ENCODE measurements at regions not wholly inside any gene's neighbourhood (a gene's known extent, or its start where the extent isn't known, plus 50 kb on each side); places are given as distances from the start of the nearest gene placed in this dataset.

DNA sequence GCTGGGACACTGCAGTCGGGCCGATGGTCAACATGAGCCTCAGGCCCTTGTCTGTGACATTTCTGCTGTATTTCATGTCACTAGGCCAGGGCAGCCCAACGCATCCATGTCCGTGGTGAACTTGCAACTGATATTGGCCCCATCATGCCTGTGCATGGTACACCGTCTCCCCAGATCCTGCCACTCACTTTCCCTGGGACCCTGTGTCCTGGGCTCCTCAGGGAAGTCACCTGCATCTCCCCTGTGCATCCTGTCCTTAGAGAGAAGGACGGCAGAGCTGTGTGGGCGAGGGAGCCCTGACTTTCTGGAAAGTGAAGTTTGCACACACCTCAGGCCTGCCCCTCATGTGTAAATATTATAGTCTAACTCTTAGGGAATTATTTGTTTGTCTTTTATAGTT lies 123.3 kb downstream of the ACKR3 start:
- DNase-seq = no peak

DNA sequence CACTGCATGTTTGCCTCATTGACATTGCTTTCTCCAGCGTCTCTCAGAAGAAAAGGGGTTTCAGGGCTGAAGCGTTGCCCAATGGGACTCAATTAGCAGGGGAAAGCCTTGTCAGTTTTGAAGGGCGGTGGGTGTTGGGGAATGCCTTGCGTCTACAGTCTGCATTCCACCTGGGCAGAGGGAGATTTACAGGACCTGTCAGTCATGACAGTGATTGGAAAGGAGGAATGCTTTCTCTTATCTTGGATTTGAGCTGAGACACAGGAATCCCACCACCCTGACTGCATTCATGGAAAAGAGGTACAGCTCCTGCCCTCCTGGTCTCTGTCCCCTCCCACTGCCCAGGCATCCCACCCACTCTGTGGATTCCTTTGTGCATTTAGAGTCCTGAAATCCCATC lies 123.9 kb downstream of the ACKR3 start:
- DNase-seq = no peak

DNA sequence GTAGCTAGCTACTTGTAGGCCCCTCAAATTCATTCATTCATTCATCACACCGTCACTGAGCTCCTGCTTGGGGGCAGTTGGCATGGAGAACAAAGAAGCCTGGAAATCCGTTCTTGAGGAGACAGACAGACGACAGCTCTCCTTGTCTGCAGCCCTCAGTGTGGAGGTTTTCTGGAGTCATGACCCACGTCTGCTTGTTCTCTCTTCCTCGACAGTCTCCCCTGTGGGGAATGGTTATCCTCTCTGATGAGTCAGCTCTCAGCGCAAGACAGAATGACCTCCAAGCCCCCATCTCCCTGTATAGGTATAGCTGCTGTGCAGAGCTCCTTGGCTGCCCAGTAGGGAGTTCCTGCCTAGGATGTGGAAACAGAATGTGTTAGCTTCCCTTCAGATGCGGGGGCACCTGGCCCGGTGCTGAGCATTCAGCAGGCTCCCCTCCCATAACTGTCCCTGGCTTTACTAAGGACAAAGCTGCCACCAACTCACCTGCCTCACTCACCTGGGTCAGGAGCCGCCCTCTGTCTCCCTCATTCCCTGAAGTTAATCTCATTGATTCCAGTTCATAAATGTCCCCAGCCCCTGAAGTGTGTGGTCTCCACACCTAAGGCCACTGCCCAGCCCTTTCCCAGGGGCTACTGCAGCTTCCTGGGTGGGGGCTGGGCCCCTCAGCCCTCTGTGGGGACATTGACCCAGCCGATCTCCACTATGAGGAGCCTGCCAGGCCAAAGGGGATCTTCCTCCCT lies 124.7 kb downstream of the ACKR3 start:
- DNase-seq = no peak

DNA sequence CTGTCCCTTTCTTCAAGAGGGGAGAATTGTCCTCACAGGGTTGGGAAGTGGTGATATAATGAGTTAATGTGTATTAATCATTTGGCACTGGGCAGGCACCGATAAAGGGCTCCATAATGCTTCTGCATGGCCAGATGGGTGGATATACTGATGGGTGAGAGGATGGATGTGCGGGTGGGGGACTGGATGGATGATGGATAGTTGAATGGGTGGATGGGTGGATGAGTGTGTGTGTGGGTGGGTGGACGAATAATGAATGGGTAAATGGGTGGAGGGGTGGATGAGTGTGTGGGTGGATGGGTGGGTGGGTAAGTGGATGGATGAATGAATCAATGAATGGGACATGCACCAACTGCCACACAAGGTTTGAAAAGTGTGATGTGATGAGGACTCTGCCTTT lies 127.2 kb downstream of the ACKR3 start:
- no peak for DNase-seq

DNA sequence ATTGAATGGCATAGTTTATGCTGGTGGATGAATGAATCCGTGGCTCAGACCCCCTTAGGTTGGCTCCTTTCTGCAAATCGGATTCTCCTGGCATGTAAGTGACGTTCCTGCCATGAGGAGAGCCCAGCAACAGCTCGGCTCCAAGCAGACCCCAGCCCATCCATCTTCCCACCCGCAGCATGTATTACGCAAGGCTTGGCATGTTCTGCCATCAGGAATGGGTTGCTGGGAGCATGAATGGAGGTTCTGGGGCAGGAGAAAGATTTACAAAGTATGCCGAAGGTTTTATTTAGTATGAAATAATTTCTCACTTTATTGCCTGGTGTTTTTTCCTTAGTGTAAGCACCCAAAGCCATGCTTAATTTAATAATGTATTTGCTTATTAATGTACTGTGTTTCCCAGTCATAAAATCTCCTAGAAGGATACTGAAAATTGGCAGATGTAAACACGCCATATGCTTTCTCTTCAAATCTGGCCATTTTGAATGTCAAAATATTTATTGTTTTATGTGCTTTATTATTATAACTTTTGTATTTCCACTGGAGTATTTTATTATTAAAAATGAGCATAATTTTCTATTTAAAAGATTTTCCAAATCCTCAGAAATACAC lies 128.5 kb downstream of the ACKR3 start:
- DNase-seq = no peak

DNA sequence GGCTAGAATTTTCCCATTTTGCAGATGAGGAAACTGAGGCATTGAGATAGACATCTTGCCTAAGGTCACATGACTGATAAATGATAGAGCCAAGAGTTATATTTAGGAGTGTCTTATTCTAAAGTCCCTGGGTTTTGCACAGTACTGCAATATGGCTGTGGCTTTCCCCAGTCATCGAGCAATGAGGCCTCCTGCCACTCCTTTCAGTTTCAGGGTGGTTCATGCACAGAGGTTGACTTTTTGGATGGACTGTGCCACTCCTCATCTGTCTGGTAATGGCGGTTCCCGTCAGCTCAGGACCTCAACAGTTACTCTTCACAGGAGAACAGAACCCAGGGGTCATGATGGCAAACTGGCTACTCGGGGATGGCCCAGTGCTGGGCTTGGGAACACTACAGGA lies 131.1 kb downstream of the ACKR3 start:
- DNase-seq = no peak

DNA sequence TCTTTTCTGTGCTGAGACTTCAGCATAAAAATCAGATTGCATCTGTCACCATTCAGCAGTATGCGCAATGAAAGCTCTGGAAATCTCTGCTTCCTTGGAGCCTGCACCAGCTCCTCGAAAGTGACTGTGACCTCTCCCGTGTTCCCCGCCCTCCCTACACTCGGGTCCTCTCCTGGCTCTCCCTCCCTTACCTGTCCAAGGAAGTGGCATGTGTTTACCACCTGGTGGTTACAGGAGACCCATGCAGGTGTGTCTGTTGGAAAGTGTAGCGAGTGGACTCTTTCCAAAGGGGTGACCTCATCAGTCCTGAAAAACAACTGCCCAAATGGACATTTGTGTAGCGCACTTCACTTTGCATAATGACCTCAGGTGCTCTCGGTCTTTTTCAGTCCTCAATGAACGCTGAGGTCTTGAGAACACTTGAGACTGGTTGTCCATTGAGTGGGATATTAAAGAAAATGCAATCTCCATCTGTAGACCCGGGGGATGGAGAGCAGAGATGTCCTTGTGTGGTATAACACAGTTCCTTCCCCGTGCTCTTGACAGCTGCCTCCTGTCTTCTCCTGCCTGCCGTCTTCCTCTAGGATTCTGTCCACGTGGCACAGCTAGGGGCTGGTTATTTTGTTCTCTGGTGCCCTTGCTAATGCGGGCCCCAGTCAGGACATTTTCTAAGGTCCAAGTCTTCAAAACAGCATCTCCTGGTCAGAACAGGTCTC lies 133.2 kb downstream of the ACKR3 start:
- no peak for DNase-seq

DNA sequence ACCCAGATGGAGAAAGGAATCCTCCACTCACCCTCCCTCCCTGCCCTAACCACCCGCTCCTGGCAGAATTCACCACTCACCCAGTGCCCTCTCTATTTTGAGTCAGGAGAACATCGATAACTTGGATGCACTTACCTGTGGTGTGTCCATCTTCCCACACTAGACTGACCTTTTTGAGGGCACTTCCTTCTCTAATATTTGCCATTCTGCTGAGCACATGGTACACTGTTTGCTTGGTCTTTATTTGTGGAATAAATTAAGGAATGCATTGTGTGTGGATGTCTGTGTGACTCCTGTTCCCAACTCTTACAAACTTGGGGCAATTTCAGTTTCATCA lies 133.7 kb downstream of the ACKR3 start:
- no peak for DNase-seq

DNA sequence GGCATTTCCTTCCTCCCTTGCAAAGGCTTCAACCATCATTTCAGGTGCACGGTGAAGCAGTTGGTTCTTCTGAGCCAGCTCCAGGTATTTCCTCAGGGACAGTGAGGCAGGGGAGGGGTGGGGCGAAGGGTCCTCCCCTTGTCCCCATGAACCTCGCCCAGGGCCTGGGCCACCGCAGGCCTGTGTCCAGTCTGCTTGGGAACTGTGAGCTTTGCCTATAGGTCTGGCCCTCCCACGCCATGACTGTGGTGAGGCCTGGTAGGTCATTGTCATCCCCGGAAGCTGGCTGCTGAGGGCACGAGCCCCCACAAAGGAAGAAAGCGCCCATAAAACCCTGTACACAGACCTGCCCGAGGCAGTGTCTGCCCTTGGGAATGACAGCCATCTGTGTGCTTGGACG lies 134.3 kb downstream of the ACKR3 start:
- no peak for DNase-seq

DNA sequence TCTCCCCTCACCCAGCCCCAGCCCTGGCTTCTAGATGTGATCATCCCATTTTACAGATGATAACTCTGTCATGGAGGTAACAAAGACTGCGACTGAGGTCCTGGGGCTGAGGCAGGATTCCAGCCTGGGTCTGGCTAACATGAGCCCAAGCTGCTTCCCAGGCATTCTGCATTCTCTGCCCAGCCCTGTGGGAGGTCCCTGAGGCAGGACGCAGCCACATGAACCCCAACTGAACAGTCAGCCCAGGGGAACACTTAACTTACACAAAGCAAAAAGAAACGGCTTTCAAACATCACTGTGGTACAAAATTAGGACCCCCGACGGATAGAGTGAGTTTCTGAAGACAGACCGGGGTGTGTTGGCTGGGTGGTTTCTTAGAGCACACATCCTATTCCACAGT lies 135.3 kb downstream of the ACKR3 start:
- DNase-seq = no peak

DNA sequence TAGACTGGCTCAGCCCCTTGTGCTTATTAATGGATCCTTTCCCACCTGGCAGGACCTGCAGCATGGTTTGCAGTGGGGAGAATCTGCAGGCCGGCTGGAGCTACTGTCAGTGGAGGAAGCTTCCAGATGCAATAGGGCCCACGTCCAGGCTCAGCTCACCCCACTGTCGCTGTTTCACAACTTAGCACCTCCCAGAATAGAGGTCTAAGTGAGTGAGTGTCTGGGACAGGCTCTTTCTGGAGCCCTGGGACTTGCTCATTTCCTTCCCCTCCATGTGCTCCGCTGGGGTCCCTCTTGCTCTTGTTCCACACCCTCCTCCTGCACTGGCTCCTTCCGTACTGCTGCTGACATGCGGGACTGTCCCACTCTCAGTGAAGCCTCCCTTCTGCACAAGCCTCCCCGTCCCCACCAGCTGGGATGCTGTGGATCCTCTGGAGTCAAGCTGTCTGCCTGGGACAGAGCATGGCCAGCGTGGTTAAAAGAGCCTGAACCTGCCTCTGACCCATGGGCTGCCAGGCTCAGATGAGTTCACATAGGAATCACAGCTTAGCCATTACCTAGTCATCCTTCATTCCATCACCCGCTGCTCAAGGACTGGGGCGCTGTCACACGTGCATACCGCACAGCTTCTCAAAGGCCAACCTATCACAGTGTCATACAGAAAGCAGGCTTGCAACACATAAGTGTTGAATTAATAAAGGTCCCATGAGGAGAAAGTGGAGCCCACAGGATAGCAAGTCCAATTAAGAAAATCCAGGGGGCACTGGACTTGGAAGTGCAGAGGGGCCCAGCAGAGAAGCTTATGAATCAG lies 135.9 kb downstream of the ACKR3 start:
- DNase-seq = no peak

DNA sequence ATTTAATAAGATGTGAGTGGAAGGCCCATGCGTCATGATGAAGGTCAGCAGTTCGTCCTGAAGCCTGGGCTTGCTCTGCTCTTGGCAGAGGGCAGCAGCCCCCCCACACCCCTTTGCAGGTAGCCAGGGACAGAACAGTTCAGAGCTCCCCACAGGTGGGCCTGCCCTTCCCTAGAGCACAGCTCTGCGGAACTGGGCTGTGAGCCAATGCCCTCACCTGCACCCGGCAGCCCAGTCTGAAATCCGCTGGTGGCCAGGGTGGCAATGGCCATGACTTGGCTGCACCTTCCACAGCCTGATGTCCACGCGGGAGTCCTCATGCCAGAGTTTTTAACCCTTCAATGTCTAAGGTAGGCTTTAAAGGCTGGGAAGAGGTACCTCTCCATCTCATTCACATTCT lies 136.7 kb downstream of the ACKR3 start:
- no peak for DNase-seq

DNA sequence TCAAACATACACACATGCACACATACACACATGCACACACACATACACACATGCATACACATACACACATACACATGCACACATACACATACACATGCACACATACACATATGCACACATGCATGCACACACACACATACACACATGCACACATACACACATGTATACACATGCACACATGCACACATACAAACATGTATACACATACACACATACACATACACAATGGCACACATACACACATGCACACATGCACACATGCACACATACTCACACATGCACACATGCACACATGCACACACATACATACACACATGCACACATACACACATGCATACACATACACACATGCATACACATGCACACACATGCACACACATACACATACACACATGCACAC lies 137.2 kb downstream of the ACKR3 start:
- no peak for DNase-seq

DNA sequence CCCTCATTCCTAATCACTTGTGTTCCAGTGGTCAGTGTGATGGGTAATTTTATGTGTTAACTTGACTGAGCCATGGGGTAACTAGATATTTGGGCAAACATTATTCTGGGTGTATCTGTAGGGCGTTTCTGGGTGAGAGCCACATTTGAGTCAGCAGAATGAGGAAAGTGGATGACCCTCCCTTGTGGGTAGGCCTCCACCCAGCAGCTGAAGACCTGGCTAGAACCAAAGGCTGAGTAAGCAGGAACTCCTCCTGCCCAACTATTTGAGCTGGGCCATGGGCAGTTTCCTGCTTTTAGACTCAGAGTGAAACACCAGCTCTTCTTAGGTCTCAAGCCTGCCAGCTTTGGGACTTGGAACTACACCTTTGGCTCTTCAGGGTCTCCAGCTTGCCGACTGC lies 141.8 kb downstream of the ACKR3 start:
- DNase-seq = no peak

DNA sequence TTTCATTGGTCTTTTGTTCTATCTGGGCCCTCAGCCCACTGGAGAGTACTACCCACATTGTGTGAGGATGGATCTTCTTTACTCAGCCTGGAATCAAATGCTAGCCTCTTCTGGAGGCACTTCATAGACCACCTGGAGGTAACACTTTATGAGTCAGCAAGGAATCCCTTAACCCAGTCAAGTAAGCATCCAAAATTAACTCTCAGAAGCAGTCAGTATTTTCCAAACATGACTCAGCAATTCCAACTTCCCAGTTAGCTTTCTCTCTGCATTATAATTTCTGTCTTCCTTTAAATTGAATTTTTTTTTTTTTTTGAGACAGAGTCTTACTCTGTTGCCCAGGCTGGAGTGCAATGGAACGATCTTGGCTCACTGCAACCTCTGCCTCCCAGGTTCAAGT lies 142.7 kb downstream of the ACKR3 start:
- DNase-seq = peak; percentile 76

DNA sequence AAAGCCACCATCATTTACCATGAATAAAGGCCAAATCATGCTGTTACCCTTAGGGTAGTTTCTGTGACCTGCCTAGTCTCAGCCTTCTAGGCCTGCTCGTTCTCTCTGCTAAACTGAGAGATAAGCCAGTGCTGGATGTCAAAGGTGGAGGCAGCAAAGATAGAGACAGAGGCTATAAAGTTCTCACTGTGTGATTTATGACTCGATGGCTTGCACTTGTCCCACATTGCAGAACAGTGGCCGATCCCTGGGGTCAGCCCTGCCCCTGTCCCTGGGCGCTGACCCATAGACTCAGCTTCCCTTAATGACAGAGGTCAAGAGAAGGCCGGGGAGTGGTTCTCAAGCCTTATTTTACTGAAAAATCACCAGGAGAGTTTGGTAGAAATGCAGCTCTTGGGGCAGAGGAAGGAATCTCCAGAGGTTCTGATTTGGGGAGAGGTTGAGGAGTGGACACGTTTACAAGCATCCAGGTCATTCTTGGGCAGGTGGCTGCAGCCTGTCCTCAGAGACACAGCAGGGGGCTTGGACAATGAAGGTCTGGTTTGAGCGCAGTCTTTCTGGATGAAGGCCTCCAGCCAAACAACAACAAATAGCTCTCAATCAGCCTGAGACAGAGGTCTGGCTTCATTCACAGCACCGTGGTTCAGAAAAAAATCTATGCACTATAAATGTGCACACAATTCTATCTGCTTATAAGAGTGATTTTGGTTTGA lies 143.5 kb downstream of the ACKR3 start:
- DNase-seq = no peak

DNA sequence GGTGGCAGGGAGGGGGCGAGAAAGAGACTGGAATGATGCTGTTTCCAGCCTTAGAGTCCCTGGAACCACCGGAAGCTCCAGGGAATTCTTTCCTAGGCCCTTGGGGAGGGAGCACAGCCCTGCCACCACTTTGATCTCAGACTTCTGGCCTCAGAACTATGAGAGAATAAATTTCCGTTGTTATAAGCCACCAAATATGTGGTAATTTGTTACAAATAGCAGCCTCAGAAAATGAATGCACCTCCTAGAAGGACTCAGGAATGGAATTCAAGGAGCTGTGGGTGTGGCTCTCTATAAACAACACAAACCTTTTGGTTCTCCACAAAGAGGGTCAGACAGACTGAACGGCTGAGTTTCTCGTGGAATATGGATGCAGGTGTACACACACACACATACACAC lies 144.5 kb downstream of the ACKR3 start:
- DNase-seq = peak; percentile 45

DNA sequence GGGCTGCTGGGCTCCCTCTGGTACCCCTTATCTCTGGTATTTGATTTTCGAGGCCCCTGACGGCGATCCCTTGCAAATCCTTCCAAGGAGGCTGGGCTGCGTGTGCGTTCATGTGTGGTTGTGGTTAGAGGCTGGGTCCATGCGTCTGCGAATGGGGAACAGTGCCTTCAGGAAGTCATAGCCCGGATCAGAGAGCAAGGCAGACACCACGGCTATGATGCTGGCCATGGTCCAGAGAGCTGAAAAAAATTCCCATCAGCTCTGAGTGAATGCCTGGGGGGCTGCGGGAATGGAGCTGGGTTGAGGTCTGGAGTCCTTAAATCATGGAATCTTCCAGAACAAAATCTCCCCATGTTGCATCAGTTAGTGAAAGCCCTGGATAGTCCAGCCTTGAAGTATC lies 145.5 kb downstream of the ACKR3 start:
- DNase-seq = peak; percentile 50

DNA sequence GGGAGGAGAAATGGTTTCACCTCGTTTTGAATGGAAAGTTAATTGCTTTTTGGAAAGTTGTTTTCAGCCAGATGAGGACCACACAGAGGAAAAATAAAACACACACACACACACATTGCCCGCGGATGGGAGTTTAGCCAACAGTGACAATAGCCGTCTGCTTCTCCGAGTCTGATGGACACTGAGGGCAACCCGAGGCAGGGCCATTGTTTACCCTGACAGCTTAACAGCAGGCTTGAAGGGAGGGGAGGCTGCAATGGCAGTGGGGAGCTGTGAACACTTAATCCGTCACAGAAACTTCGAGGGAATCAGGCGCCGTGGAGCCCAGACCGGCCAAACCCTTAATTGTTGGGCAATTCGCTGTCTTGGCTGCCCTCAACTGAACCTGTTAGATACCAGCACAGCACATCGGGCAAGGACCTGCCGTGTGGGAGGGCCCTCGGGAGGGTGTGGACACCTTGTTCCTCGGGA lies 145.9 kb downstream of the ACKR3 start:
- no peak for DNase-seq

DNA sequence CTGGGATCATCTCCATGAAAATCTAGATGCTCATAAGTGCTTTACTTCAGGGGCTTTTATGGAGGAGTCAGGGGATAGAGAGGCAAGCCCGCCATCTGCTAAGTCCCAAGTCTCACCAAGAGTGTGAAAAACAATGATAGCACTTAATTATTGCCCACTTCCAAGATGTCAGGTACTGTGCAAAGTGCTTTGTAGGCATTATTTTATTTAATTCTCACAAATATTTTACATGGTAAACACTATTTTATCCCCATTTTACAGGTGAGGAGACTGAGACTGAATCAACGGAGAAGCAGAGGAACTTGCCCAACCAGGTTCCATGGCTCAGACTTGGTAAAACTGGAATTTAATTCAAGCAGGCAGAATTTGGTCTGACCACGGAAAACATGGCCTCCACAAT lies 147.5 kb downstream of the ACKR3 start:
- DNase-seq = no peak

DNA sequence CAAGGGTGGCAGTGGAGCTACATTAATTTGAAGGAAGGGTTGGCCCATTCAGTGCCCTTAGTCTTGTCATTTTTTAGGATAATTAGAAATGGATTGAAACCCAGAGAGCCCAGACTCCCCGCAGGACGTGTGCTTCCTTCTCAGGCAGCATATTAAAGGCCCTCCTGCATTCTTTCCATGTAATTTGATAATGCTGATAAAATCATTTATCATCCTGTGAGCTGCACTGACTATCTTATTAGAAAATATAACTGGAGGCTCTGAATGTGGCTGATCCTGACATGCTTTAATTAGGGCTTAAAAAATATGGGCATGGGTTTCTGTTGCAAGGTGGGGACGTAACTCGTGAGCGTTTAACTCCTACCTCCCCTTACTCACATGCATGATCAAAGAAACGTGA lies 148.1 kb downstream of the ACKR3 start:
- DNase-seq = no peak

DNA sequence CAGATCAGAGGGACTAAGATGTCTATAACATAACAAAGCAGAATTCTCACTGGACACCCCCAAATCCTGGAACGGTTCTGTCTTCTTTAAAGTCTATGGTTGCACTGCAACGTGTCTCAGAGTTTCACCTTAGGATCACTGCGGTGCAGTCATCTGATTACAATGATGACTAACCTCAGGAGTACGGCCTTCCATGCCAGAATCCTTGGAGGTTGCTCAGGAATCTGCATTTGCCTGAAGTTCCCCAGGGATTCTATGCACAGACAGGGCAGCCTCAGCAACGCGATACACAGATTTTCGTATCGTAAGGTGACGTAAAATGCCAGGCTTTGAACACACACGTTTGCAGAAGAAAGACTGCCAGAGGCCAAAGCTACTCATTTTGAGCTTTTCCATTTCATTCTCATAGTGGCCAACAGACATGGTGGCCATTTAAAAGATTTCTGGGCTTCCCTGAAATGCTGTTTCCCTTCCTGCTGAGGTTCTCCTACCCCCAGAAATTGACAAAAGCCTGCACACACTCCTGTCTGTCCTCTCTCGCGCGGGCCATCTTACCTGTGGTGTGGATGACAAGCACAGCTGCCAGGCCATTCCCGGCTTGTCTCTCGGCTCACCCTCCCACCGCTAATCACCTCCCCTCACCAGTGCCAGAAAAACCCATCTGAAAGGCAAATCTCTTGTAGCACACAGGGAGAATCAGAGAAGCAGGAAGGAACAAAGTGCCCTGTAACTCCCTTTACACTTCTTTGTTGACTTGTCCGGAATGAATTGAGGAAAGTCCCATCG lies 148.8 kb downstream of the ACKR3 start:
- DNase-seq = peak; percentile 48
